OCI-LY3 (cell line): ENCODE measurements at regions not wholly inside any gene's neighbourhood (a gene's known extent, or its start where the extent isn't known, plus 50 kb on each side); places are given as distances from the start of the nearest gene placed in this dataset.

ENCODE experiments used
- CTCF ChIP-seq: fragments of 200-600, 300-600 bp; sonication (generic); IDR thresholded peaks from 2 replicates; pipeline ENCODE4 v1.5.1; 2014; ENCODE audit warnings: antibody characterized with exemption, low read length, low read depth
- EZH2phosphoT487 ChIP-seq: fragments of 200-600 bp; shearing (Covaris generic); IDR thresholded peaks from 2 replicates; pipeline ENCODE4 v1.6.1; 2018; ENCODE audit warnings: antibody characterized with exemption, mixed run types, low read depth

DNA sequence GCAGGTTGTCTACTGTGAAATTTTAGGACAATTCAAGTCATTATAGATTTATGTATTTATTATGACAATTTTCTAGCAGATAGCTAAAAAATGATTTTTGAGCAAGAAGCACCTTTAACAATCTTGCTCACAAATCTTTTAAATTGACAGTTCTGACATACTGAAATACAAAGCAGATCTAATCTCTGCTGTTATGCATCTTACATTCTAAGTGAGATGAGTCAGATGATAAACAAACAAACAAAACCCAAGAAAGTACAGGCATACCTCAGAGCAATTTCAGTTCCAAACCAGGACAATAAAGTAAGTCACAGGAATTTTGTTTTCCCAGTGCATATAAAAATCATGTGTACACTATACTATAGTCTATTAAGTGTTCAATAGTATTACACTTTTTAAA, 430.7 kb upstream of the PTCHD4 start:
- TF ChIP-seq CTCF (no peak), EZH2phosphoT487 (no peak)
